ENCODE measurements at regions not wholly inside any gene's neighbourhood (a gene's known extent, or its start where the extent isn't known, plus 50 kb on each side); places are given as distances from the start of the nearest gene placed in this dataset.

DNA sequence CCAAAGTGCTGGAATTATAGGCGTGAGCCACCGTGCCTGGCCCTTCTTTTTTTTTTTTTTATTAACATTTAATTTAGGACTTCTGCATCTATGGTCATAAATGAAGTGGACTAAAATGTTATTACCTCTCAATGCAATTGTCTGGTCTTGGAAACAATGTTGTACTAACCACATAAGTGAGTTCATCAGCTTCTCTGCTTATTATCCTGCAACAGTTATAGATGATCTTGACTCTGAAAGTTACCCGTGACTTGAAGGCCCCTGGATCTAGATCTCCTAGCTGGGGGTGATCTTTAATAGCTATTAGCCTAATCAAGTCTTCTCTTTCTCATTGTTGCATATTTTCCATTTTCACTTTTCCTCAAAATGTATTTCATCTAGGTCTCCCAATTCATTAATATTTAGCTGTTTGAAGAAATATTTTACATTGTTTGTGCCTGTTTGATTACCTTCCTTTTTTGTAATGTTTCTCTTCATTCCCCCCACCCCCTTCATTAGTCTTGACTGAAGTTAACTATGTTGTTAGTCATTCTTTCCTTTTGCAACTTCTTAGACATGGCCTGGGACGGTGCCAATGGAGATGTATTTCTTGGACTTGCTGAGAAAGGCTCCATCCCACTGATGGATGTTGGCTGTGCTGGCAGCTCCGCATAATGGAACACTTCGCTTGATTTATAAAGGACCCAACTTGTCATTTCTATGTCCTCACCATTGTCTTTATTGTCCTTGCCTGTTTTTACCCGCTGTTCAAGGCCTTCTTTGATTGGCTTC is 141.6 kb upstream of the RIOK3 start:
- Histone ChIP-seq H3K9me3 (ENCODE audit: control insufficient read depth in 2 of 2, low read length in 2 of 2) (no peaks in the 10 kb centered on the region), H3K4me1 (ENCODE audit: control insufficient read depth, insufficient read depth, low read length) (peaks cover 3% of the 10 kb centered on the region), H3K27ac (ENCODE audit: low read length) (no peak overlapping the region), H3K9ac (ENCODE audit: low read length in 2 of 2) (no peak overlapping the region), H3K27me3 (ENCODE audit: control insufficient read depth in 1 of 2, insufficient read depth in 2 of 2, low read length in 2 of 2) (no peaks in the 10 kb centered on the region), H3K4me3 (ENCODE audit: low read length in 2 of 2) (no peak overlapping the region), H3K36me3 (ENCODE audit: control insufficient read depth in 2 of 2, insufficient read depth in 2 of 2, low read length in 2 of 2) (no peaks in the 10 kb centered on the region)

DNA sequence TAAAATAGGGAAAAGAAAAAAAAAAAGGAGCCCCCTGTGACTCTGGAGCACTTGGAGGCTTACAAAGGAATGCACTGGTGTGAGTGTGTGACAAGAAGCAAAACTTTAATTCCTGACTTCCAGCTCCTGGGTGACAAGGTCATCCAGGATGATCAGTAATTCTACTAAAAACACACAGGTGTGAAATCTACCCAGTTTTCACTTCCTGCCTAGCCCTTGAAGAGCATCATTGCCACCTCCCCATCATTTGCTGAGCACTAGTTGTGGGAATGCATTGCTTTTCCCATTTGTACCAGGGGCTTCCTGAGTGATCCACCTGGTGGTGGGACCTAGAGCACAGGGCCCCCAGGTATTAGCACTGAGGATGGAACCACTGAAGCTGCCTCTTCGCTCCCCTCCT is 139.7 kb upstream of the RIOK3 start:
- Histone ChIP-seq H3K9ac (ENCODE audit: low read length in 2 of 2) (no peak overlapping the region), H3K36me3 (ENCODE audit: control insufficient read depth in 2 of 2, insufficient read depth in 2 of 2, low read length in 2 of 2) (no peaks in the 10 kb centered on the region), H3K27me3 (ENCODE audit: control insufficient read depth in 1 of 2, insufficient read depth in 2 of 2, low read length in 2 of 2) (no peaks in the 10 kb centered on the region), H3K9me3 (ENCODE audit: control insufficient read depth in 2 of 2, low read length in 2 of 2) (no peaks in the 10 kb centered on the region), H3K4me1 (ENCODE audit: control insufficient read depth, insufficient read depth, low read length) (no peaks in the 10 kb centered on the region), H3K4me3 (ENCODE audit: low read length in 2 of 2) (no peak overlapping the region), H3K27ac (ENCODE audit: low read length) (no peak overlapping the region)

DNA sequence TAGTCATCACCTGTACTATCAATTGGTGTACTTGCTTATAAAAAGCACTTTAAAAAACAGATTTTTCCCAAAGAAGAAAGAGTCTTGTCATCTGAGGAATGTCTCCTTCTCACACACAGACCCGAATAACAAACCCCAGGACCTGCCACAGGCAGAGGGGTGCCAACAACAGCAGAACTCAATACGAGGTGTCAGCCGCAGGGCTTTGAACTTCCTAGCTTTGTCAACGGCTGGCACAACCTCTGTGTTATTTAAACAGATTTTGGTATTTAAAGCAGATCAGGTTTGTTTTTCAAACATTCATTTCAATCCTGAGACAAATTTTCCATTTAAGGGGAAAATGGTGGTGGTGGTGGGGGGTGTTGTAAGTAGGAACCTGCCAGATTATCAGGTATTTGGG is 138.4 kb upstream of the RIOK3 start:
- H3K9ac ChIP-seq (ENCODE audit: low read length in 2 of 2): no peak overlapping the region
- no peaks in the 10 kb centered on the region for H3K27me3 ChIP-seq (ENCODE audit: control insufficient read depth in 1 of 2, insufficient read depth in 2 of 2, low read length in 2 of 2)
- H3K4me3 ChIP-seq (ENCODE audit: low read length in 2 of 2): no peak overlapping the region
- no peaks in the 10 kb centered on the region for H3K9me3 ChIP-seq (ENCODE audit: control insufficient read depth in 2 of 2, low read length in 2 of 2)
- H3K27ac ChIP-seq (ENCODE audit: low read length): no peak overlapping the region
- no peaks in the 10 kb centered on the region for H3K4me1 ChIP-seq (ENCODE audit: control insufficient read depth, insufficient read depth, low read length)
- H3K36me3 ChIP-seq (ENCODE audit: control insufficient read depth in 2 of 2, insufficient read depth in 2 of 2, low read length in 2 of 2): no peaks in the 10 kb centered on the region

DNA sequence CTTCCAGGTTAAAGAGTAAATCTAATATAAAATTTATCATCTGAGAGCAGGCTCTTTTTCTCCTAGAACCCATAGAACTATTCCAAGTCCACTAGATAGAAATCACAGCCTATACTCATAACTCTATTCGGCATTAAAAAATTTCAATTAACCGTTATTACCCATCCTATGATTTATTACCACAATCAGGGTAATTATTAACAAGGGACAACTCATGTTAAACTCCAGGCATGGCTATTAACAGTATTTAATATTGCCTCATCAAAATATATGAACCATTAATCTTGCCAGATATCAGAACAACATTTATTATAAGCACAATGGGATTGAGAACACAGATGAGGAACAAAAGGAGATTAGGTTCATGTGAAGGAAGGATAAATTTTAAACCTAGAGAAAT is 136.8 kb upstream of the RIOK3 start:
- Histone ChIP-seq H3K9me3 (ENCODE audit: control insufficient read depth in 2 of 2, low read length in 2 of 2) (no peaks in the 10 kb centered on the region), H3K27ac (ENCODE audit: low read length) (no peak overlapping the region), H3K9ac (ENCODE audit: low read length in 2 of 2) (no peak overlapping the region), H3K4me1 (ENCODE audit: control insufficient read depth, insufficient read depth, low read length) (no peaks in the 10 kb centered on the region), H3K27me3 (ENCODE audit: control insufficient read depth in 1 of 2, insufficient read depth in 2 of 2, low read length in 2 of 2) (no peaks in the 10 kb centered on the region), H3K4me3 (ENCODE audit: low read length in 2 of 2) (no peak overlapping the region), H3K36me3 (ENCODE audit: control insufficient read depth in 2 of 2, insufficient read depth in 2 of 2, low read length in 2 of 2) (no peaks in the 10 kb centered on the region)

DNA sequence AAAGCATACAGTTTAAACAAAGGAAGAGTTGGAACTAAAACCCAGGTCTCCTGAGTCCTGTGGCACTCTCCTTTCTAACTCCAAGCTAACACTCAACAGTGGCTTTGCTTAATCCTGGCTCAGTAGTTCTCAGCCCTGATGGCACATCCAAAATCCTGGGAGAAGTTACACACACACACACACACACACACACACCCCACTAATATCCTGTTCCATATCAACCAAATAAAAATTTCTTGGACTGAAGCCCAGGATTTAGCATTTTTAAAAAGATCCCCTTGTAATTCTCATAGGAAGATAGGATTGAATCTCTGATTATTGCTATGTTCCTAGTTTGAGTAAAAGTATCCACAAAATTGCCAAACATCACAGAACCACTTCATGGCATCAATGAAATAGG is 136.1 kb upstream of the RIOK3 start:
- H3K4me3 ChIP-seq (ENCODE audit: low read length in 2 of 2): no peak overlapping the region
- H3K9me3 ChIP-seq (ENCODE audit: control insufficient read depth in 2 of 2, low read length in 2 of 2): no peaks in the 10 kb centered on the region
- H3K9ac ChIP-seq (ENCODE audit: low read length in 2 of 2): no peak overlapping the region
- no peaks in the 10 kb centered on the region for H3K4me1 ChIP-seq (ENCODE audit: control insufficient read depth, insufficient read depth, low read length)
- no peak overlapping the region for H3K27ac ChIP-seq (ENCODE audit: low read length)
- H3K27me3 ChIP-seq (ENCODE audit: control insufficient read depth in 1 of 2, insufficient read depth in 2 of 2, low read length in 2 of 2): no peaks in the 10 kb centered on the region
- H3K36me3 ChIP-seq (ENCODE audit: control insufficient read depth in 2 of 2, insufficient read depth in 2 of 2, low read length in 2 of 2): no peaks in the 10 kb centered on the region

DNA sequence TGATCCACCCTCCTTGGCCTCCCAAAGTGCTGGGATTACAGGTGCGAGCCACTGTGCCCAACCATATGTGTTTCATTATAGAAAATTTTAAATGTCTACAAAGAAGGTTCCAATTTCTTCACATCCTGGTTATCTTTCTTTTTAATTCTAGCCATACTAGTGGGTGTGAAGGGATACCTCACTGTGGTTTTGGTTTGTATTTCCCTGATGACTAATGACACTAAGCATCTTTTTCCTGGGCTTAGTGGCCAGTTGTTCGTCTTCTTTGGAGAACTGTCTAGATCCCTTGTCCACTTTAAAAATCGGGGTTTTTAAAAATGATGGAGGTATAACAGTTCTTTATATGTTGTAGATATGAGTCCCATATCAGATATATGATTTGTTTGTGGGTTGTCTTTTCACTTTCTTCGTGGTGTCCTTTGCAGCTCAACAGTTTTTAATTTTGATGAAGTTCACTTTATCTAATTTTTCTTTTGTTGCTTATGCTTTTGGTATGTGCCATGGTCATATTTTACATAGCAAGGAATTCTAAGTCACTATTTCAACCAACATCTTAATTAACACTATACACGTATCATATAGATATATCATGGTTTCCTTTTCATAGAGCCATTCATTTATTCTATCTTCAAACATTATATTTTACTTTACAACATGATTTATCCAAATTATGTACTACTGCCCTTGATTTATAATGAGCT is 135.0 kb upstream of the RIOK3 start:
- Histone ChIP-seq H3K27ac (ENCODE audit: low read length) (no peak overlapping the region), H3K9me3 (ENCODE audit: control insufficient read depth in 2 of 2, low read length in 2 of 2) (no peaks in the 10 kb centered on the region), H3K4me1 (ENCODE audit: control insufficient read depth, insufficient read depth, low read length) (no peaks in the 10 kb centered on the region), H3K27me3 (ENCODE audit: control insufficient read depth in 1 of 2, insufficient read depth in 2 of 2, low read length in 2 of 2) (no peaks in the 10 kb centered on the region), H3K36me3 (ENCODE audit: control insufficient read depth in 2 of 2, insufficient read depth in 2 of 2, low read length in 2 of 2) (no peaks in the 10 kb centered on the region), H3K4me3 (ENCODE audit: low read length in 2 of 2) (no peak overlapping the region), H3K9ac (ENCODE audit: low read length in 2 of 2) (no peak overlapping the region)

DNA sequence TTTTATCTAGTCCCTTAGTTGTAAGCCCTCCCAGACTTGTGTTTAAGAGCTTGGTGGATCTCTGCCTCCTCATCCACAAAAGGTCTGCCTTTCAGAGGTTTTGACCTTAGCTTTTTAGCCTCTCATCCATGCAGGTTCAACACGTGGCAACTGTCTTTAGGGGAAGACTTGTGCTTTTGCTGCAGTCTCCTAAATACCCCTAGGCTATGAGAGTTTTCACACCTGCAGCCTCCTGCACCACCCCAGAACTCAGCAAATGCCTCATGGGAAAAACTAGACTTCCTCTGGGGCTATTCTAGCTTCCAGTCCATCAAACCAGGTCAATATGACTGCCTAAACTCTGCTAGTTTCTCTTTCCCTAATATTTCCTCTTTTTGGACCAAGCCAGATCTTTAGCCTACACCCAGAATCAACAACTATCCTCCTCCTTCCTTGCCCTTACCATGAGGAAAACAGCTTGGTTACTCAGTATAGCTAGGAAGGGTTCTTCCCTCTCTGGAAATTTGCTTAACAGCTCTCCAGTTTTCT is 132.3 kb upstream of the RIOK3 start:
- Histone ChIP-seq H3K4me1 (ENCODE audit: control insufficient read depth, insufficient read depth, low read length) (no peaks in the 10 kb centered on the region), H3K36me3 (ENCODE audit: control insufficient read depth in 2 of 2, insufficient read depth in 2 of 2, low read length in 2 of 2) (no peaks in the 10 kb centered on the region), H3K9me3 (ENCODE audit: control insufficient read depth in 2 of 2, low read length in 2 of 2) (no peaks in the 10 kb centered on the region), H3K27me3 (ENCODE audit: control insufficient read depth in 1 of 2, insufficient read depth in 2 of 2, low read length in 2 of 2) (no peaks in the 10 kb centered on the region), H3K9ac (ENCODE audit: low read length in 2 of 2) (no peak overlapping the region), H3K27ac (ENCODE audit: low read length) (no peak overlapping the region), H3K4me3 (ENCODE audit: low read length in 2 of 2) (no peak overlapping the region)

DNA sequence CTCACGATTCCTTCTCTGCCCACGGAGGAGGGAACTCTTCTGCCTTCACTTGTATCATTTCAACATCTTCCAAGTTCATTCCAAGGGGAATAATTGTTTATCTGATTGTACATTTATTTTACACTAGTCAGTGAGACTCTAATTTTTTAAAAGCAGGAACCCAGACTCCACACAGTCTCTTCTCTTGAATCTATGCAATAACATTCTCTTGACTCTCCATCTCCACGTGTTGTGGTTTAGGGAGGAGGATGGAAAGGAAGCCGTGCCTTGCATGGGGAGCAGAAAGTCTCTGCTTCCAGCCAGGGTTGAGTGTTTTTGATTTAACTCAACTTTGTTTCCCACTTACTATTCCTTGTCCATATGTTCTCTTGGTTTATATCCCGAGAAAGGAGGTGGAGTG is 131.1 kb upstream of the RIOK3 start:
- H3K9ac ChIP-seq (ENCODE audit: low read length in 2 of 2): no peak overlapping the region
- H3K27ac ChIP-seq (ENCODE audit: low read length): no peak overlapping the region
- H3K9me3 ChIP-seq (ENCODE audit: control insufficient read depth in 2 of 2, low read length in 2 of 2): no peaks in the 10 kb centered on the region
- no peaks in the 10 kb centered on the region for H3K36me3 ChIP-seq (ENCODE audit: control insufficient read depth in 2 of 2, insufficient read depth in 2 of 2, low read length in 2 of 2)
- no peak overlapping the region for H3K4me3 ChIP-seq (ENCODE audit: low read length in 2 of 2)
- H3K4me1 ChIP-seq (ENCODE audit: control insufficient read depth, insufficient read depth, low read length): no peaks in the 10 kb centered on the region
- H3K27me3 ChIP-seq (ENCODE audit: control insufficient read depth in 1 of 2, insufficient read depth in 2 of 2, low read length in 2 of 2): no peaks in the 10 kb centered on the region

DNA sequence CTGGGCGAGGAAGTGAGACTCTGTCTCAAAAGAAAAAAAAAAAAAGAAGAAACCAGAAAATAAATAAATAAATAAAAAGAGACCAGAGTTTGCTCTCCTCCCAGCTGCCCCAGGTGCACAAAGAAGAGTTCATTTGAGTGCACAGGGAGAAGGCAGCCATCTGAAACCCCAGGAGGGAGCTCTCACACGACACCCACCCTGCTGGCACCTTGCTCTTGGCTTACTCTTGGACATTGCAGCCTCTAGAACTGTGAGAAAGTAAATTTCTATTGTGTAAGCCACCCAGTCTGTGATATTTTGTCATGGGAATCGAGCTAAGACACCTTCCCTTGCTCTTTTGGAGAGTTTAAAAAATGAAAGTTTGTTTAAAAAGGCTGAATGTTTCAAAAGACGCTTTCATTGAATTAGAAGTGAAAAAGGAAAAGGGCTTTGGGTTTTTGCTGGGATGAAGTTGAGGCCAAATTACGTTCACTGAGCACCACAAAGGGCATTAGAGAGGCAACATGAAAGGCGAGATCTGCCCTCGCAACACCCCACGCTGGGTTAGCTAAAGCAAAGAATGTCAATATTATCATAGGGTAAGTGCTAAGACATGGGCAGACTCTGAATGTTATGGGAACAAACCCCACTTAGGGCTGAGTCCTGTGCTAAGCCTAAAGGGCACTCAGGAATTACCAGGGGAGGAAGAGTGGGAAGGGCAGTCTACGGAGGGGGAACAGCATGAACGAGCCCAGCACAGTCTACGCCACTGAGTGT is 128.9 kb upstream of the RIOK3 start:
- no peaks in the 10 kb centered on the region for H3K36me3 ChIP-seq (ENCODE audit: control insufficient read depth in 2 of 2, insufficient read depth in 2 of 2, low read length in 2 of 2)
- no peak overlapping the region for H3K9ac ChIP-seq (ENCODE audit: low read length in 2 of 2)
- no peaks in the 10 kb centered on the region for H3K27me3 ChIP-seq (ENCODE audit: control insufficient read depth in 1 of 2, insufficient read depth in 2 of 2, low read length in 2 of 2)
- no peaks in the 10 kb centered on the region for H3K4me1 ChIP-seq (ENCODE audit: control insufficient read depth, insufficient read depth, low read length)
- no peaks in the 10 kb centered on the region for H3K9me3 ChIP-seq (ENCODE audit: control insufficient read depth in 2 of 2, low read length in 2 of 2)
- H3K4me3 ChIP-seq (ENCODE audit: low read length in 2 of 2): no peak overlapping the region
- no peak overlapping the region for H3K27ac ChIP-seq (ENCODE audit: low read length)

DNA sequence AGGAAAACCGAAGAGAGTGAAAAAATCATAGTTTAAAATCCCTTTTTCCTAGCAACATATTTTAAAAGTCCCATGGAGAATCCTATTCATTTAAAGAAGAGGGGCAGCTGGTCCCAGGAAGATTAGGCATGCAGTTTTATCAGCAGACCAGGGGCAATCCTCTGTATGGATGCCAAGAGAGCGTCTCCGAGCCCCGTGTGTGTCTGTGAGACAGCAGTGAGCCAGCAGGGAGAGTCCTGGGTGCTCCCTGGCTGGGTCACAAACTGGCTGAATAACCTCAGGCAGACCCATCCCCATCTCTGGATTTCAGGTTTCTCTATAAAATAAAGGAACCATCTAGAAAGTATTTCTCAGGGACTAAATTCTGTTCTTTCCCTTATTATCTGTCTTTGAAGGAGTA is 128.2 kb upstream of the RIOK3 start:
- H3K27me3 ChIP-seq (ENCODE audit: control insufficient read depth in 1 of 2, insufficient read depth in 2 of 2, low read length in 2 of 2): no peaks in the 10 kb centered on the region
- no peaks in the 10 kb centered on the region for H3K4me1 ChIP-seq (ENCODE audit: control insufficient read depth, insufficient read depth, low read length)
- H3K9ac ChIP-seq (ENCODE audit: low read length in 2 of 2): no peak overlapping the region
- no peaks in the 10 kb centered on the region for H3K9me3 ChIP-seq (ENCODE audit: control insufficient read depth in 2 of 2, low read length in 2 of 2)
- no peak overlapping the region for H3K27ac ChIP-seq (ENCODE audit: low read length)
- no peaks in the 10 kb centered on the region for H3K36me3 ChIP-seq (ENCODE audit: control insufficient read depth in 2 of 2, insufficient read depth in 2 of 2, low read length in 2 of 2)
- H3K4me3 ChIP-seq (ENCODE audit: low read length in 2 of 2): no peak overlapping the region
